GM12873 (cell line): ENCODE measurements at regions not wholly inside any gene's neighbourhood (a gene's known extent, or its start where the extent isn't known, plus 50 kb on each side); places are given as distances from the start of the nearest gene placed in this dataset.
A peak's percentile ranks its signal among the peaks of the same experiment; 100 is the strongest.

Source experiments
- TF ChIP-seq, protein P1 (sequence below): IDR thresholded peaks from 2 replicates; pipeline ENCODE4 v1.5.1; 2012; ENCODE audit warnings: low read depth, mild to moderate bottlenecking, moderate library complexity, low read length, control low read depth; ENCODE audit not compliant: insufficient read depth; ENCODE audit errors: missing control alignments

DNA sequence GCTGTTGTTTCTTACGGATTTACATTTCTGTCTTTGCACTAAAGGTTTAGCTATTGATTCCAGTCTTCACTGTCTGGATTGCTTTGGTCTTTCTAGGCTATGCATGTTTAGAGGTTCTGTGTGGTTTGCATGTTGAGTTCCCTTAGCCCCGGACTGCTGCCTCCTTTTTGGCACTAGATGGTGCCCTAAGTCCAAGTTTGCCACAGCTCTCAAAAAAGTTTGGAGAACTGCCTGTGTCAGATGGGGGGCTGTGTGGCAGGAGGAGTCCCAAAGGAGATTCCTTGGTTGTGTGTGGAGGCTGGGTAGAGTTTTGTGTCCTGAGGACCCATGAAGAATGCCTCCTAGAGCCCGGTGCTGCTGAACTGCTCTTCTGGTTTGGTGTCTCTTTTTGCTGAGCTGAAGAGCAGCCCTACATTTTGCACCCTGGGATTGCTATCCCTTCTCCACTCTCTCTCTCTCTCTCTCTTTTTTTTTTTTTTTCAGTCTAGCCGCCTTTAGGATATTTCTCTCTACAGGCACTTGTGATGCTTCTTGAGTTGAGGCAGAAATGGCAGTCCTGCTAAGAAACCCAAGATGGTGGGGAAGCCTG lies 74.4 kb downstream of the PTGS2 start:
- TF ChIP-seq, protein P1, sequence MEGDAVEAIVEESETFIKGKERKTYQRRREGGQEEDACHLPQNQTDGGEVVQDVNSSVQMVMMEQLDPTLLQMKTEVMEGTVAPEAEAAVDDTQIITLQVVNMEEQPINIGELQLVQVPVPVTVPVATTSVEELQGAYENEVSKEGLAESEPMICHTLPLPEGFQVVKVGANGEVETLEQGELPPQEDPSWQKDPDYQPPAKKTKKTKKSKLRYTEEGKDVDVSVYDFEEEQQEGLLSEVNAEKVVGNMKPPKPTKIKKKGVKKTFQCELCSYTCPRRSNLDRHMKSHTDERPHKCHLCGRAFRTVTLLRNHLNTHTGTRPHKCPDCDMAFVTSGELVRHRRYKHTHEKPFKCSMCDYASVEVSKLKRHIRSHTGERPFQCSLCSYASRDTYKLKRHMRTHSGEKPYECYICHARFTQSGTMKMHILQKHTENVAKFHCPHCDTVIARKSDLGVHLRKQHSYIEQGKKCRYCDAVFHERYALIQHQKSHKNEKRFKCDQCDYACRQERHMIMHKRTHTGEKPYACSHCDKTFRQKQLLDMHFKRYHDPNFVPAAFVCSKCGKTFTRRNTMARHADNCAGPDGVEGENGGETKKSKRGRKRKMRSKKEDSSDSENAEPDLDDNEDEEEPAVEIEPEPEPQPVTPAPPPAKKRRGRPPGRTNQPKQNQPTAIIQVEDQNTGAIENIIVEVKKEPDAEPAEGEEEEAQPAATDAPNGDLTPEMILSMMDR: peak; percentile 90

DNA sequence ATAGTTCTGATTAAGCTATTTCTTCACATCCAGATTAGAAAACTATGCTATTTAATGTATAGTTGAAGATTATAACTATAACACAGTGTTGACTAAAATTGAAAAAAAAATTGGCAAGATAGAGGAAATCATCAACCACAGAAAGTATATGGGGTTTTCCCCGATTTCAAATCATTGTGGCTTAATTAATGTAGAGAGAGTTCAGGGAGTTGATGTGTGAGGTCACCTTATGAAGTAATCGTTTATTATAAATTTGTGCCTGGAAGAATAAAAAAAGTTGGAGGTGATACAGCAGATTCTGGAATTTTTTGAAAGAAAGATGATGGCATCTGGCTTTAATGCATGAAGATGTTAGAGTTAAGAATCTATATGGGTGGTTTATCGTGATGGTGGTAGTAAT lies 84.3 kb downstream of the PTGS2 start:
- TF ChIP-seq, protein P1: no peak

DNA sequence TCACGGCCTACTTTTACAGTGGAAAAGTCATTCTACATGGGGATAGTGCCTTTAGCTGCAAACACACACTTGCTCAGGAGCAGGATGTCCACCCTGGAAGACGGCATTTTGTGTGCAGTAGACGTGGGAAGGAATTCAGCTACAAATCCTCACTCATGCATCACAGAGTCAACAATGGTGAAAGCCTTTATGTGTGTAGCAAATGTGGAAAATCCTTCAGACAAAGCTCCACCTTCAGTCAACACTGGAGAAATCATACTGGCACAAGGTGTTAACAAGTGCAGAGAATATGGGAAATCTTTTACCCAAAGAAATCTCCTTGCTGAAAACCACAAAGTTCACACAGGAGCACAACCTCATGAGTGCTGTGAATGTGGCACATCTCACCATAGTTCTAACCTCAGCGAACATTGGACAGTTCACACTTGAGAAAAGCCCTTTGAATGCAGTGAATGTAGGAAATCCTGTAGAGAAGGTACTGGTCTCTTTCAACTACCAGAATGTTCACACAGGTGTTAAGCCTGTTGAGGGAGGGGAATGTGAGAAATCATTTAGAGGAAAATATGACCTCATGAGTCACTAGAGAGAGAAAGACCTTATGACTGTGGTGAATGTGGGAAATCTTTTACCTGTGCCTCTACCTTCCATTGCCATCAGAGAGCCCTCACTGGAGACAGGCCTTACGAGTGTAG lies 101.8 kb downstream of the PTGS2 start:
- TF ChIP-seq, protein P1: no peak

DNA sequence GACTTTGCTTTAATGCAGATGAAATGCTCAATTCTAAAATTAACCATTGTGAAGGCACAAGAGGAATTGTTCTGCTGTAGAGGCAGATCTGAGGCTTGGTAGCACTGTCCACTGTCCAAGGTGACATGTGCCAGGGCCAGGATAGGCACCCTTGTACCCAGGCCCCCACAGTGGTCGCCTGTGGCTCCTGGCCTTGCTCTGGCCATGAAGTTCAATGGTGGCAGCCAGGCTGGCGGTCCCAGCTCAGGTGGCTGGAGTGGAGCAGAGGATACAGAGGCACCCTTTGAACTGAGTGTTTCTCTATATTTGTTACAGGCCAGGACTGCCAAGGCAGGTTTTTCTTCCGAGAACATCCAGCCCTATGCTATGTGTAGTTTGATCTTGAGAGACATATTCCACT lies 102.6 kb downstream of the PTGS2 start:
- TF ChIP-seq, protein P1: no peak

DNA sequence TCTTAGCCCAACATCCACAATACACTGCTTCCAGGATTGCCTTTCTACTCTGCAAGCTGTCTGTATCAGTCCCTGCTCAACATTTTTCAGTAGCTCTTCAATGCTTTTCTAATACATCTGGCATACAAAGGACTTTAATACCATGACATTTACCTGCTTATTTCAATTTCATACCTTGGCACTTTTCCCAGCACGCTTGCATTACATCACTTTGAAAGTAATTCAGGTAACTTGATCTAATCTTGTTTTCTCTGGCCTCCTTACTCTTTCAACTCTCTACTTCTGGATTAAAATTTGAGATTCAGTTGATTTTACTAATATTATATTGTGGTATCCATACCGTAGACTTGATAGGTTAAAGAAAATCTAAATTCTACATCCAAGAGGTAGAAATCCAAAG lies 103.0 kb downstream of the PTGS2 start:
- TF ChIP-seq, protein P1: no peak

DNA sequence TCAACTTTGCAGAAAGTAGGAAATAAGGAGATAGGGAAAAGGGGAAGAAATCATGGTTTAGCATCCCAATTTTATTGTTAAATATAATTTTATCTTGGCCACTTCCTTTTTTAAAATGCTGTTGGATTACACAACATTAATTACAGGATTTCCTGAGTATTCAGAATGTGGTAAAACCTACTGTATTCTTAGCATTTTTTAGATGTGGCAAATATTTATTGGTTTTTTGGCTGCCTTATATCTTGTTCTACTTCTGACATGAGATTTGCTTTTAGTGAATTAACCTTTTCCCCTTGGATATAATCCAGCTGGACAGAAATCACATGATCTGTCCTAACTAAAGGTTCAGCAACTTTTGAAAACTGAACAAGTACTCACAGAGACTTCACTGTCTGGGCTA lies 104.9 kb downstream of the PTGS2 start:
- TF ChIP-seq, protein P1: no peak

DNA sequence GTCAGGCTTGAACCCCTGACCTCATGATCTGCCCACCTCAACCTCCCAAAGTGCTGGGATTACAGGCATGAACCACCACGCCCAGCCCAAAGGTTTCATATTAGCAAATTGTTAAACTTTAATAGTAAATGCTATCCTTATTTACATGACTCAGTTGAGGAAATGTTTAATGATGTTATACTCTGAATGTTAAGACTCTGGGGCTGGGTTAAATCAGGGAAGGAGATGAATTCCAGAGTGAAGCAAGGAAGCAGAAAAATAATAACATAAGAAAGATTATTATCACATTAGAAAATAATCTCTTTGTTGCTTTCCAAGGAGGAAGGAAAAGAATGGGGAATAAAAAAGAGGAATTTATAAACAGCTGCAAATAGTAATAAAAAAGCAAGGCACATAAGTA lies 105.3 kb downstream of the PTGS2 start:
- TF ChIP-seq, protein P1: no peak
